ENCODE measurements at regions not wholly inside any gene's neighbourhood (a gene's known extent, or its start where the extent isn't known, plus 50 kb on each side); places are given as distances from the start of the nearest gene placed in this dataset.
"Not testable (repeated sequence)": the region's sequence is repeated elsewhere in the genome, so short reads cannot be mapped to it uniquely, and the experiment has no call there.

DNA sequence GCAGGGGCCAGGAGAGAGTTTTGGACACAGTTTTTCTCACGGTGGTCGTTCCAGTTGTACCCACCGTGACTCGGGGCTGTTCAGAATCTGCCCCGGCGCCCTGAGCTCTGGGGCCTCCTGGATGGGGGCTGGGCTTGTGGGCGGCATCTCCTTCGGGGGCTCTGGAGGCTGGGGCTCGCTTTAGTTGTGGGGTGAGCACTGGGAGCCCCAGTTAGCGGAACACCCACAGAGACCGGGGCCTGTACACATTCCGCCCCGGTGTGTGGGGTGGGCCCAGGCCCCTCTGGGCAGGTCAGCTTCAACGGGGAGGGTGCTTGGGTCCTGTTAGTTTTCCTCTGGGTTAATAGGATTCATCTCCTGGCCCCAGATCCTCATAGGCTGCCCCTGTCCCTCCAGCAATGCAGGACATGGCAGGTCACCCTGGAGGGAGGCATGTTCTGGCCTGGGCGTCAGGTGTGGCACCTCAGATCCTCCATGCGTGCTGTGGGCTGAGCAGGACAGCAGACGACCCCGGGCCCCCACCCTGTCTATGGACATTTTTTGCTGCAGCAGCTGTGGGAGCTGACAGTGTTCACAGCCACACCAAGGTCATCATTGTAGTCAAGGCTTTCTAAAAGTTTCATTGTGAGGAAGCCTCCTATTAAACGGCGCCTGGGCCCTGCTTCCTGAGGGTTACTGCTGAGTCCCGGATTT is 393.2 kb downstream of the TMEM121 start:
- no peak for DNase-seq (ENCODE audit: low spot score)
- ATAC-seq, result no peak

DNA sequence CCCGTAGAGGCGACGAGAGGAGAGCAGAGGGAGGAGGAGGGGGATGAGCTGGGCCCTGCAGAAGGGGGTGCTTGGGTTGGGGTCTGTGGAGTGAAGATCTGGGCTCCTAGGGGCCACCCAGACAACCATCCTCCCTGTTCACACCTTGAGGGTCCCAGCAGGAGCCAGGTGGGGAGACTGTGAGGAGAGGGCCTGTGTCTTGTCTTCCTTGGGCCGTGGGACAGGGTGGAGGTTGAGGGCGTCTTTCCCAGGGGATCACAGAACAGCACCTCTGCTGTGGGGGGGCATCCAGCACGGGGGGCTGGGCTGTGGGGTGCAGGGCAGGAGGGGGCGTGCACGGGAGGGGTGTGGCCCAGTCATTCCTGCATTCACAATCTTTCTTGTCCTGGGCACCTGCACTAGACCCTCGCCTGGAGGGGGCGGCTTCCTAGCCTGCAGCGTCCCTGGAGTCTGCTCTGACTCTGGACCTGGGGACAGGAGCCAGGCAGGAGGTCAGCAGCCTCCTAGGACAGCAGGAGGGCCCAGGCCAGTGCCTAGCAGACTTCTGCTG is 393.8 kb downstream of the TMEM121 start:
- DNase-seq (ENCODE audit: low spot score); ATAC-seq: not testable (repeated sequence)

DNA sequence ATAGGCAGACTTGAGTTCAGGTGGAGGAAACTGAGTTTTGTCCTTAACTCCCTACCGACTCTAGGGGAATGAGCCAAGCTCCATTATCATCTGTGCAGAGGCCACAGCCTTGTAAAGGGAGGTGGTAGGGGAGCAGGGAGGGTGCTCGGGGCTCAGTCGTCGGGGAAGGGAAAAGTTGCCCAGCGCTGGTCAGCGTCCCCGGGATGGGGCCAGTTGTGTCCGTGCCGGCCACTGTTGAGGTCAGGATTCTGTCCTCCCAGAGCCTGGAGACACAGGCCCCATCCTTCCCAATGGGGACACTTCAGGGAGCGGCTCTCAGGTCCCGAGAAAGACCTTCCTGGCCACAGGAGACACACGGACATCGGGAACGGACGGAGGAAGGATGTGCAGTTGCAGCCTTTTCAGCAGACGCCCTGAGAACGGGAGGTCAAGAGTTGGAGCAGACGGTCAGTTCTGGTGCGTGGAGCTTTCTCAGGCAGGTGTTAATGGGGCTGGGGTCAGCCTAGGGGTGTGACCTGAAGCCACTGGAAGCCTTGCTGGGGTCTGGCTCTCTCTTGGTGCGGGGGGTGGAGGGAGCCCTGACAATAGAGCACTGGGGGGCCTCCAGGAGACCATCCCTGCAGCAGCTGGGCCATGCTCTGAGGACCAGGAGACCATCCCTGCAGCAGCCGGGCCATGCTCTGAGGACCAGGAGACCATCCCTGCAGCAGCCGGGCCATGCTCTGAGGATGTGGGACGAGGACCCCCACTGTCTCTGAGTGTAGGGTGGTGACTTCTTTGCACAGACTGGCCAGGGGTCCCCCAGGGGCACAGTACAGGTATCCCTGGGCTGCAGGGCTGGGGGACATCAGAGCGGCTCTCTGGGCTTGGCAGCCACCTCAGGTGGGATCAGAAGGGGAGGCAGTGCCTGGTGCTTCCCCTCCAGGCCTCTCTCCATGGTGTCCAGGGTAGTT is 394.7 kb downstream of the TMEM121 start:
- not testable (repeated sequence) for DNase-seq (ENCODE audit: low spot score); ATAC-seq

DNA sequence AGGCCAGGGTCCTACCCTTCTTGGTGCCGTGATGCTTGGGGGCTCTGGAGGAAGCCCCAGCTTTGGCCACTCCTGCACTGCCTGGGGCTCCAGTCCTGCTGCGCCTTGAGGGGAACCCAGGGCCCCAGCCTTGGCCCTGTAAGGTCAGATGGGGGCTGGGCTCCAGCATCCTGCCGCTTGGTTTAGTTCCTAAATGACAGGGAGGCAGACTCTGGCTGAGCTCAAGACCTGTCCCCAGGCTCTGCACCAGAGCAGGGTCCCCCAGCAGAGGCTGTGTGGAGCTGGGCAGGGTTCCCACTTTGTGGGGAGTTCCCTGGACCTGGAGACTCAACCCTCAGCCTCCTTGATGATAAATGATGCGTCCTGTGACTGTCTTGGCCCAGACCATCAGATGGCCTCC is 395.4 kb downstream of the TMEM121 start:
- not testable (repeated sequence) for DNase-seq (ENCODE audit: low spot score); ATAC-seq

DNA sequence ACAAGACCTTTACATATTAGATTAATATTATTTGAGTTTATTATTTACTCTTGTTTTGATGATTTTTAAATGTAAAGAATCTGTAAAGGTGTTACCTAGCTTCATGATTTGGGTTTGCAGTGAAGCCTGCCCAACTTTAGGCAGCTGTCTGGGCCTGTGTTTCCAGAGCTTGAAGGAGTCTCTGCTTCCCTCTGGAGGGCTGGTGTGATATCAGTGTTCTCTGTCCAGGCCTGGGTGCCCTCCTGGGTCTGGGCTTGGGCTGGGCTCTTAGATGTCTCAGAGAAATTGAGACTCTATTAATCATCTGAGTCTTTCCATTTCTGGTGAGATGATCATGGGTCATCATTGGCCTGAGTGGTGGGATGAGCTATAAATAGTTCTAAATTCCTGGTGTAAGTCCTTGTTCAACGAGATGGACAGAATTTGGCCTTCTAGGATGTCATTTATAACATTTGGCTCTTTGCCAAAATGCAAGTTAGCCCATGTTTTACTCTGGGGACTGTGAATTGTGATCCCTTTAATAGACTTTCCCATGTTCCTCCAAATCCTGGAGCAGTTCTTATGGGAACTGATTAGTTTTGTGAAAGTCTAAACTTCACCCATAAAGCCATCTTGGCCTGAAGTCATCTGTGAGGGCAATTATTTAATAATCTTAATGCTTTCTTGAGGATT is 397.3 kb downstream of the TMEM121 start:
- DNase-seq (ENCODE audit: low spot score), result not testable (repeated sequence)
- ATAC-seq, result peak; percentile 17

DNA sequence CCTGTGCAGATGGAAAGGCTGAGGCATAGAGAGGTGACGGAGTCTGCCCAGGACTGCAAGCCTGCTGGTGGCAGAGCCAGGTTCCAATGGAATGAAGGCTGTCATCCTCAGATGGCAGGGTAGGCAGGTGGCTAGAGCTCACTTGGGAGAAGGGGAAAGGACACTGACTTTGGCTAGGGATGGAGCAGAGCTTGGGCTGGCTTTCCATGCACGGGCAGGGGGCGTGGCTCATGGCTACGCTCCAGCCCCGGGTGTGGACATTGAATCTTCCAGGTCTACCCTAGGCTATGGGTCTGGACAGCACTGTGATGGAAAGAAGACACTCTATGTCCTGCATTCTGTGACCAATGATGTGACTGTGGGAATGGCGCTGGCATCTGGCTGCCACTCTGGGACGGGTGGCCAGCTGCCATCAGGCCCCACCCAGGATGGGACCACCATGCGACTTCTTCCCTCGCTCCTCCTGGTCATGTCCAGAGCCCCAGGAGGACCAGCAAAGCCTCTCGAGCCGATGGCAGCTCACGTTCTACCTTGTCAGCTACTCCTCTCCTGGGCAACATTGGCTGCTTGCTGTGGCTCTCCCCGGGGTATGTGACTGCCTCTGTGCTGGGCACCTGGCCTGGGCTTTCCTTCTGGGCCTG is 398.7 kb downstream of the TMEM121 start:
- DNase-seq (ENCODE audit: low spot score) (no peak), ATAC-seq (no peak)

DNA sequence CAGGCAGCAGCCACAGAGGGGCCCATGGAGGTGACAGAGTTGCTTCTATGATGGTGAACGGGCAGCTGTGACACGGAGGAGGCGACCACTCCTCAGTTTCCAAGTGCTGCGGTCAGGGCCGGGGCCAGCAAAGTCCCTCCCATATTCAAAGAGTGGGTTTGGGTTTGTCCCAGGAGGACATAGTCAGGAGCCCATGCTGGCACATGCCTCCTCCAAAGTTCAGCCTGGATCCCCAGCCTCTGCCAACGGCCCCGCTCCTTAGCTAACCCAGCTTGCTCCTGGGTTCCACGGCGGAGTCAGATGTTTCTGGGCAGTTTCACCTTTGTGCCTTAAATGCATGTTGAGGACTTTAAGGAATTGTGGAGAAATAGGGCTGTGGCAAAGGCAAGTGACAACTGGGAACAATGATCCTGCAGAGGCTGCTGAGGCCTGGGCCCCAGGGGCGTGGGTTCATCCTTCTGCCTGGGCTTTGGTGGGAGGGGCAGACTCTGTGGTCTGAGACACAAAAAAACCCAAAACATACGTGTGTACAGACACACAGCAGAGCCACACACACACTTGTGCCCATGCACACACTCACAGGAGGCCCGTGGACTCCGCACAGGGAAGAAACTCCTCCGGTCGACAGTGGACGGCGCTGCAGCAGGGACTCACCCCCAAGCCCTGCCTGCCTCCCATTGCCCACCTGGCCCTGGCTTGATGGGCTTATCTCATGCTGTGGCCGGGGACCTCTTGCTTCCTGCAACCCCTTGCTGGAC is 399.4 kb downstream of the TMEM121 start:
- DNase-seq (ENCODE audit: low spot score) (no peak), ATAC-seq (no peak)

DNA sequence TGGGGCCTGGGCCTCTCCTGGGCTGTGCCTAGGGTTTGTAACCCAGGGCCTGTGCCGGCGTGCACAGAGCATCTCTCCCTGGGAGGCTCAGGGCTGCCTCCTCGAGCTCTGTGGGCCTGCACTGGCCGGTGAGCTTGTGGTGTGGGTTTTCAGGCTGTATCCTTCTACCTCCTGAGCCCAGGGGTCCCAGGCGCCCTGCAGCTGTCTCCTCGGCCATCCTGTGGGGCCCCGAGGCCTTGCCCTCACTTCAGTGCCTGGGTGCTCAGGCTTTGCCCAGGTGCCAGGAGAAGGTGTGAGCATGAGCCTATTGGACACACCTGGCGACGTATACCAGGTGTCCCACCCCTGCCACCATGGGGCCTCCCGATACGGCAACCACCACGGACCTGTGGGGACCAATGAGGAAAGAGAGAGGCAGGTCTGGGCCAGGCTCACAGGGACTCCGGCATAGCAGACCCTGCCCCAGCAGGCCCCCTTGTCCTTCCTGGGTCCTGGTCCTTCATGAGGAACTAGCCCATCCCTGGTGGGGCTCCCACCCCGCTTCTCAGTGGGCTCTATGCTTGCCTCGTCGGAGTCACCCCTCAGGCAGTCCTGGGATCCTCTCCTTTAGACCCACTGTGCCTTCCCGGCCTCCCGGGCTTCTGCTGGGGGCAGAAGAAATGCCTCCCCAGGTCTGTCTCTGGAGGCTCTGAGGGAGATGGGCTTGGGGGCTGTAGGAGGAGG is 400.2 kb downstream of the TMEM121 start:
- DNase-seq (ENCODE audit: low spot score), result no peak
- no peak for ATAC-seq

DNA sequence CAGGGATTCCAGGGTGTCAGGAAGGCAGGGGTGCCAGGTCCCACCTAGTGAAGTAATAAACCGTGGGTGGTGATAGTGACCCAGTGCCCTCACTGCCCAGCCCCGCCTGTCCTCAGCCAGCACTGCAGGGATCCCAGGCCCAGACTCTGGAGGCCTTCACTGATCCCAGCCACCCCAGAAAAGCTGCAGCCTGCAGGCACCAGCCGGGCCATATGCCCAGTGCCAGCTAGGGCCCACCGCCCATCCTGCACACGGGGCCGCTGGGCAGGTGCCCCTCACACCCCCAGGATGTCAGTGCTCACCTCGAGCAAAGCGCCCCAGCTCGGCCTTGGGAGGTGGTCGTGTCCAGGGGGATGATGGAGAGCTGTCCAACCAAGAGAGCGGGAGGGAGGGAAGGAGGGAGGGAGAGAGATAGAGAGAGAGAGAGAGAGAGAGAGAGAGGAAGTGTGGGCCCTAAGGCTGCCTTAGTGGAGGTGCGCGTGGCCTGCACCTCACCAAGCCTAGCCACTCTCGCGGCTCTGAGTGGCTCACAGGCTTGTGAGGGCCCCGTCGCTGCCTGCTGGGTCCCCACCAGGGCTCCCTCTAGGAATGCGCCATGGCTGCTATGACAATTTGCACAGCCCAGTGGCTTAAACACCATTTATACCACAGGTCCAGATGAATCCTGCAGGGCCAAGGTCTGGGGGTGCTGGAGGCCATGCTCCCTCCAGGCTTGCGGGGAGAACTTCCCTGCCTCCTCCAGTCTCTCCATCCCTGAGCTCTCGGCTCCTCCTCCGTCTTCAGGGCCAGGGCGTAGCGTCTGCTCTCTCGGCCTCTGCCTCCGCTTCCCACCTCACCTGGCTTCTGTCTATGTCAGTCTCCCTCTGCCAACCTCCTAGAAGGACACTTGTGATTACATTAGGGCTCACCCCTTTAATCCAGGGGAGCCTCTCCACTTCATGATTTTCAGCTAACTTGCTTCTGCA is 401.0 kb downstream of the TMEM121 start:
- no peak for ATAC-seq
- no peak for DNase-seq (ENCODE audit: low spot score)

DNA sequence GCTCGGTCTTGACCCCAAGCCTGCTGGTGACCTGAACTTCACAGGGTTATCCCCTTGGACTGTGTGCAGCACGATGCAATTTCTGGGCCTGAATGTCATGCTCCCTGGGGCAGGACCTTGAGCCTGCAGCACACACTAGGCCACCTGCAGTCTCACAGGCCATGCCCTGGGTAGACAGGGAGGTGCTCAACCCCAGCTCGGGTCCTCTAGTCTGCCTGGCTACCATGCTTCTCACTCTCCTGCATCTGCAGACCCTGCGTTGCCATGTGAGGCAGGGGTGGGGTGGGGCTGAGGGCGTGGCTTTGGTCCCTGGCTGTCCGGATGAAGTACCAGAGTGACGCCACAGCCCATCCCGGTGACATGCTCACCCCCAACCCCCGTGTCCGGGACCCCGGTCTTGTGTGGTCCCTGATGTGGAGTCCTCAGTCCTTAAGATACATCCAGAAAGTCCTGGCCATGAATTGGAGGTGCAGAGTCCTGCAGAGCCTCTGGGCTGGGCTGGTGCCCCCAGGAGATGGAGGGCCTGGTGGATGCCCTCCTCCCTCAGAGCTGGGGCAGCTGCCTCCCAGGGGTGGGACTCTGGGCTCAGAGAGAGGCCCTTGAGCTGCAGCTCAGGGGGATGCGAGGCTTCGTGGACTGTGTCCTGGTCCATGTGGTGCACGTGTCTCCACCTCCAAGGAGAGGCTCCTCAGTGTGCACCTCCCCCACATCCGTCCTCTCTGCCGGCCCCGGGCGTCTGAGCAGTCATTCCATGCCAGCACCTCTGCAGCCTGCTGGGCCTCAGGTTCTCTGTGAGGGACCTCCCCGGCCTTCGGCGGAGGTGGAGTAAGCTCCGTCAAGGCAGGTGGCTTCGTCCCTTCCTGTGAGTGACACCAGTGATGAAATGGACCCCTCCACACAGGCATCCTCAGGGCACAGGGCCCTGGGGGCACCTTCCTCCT is 402.1 kb downstream of the TMEM121 start:
- ATAC-seq; DNase-seq (ENCODE audit: low spot score): not testable (repeated sequence)

DNA sequence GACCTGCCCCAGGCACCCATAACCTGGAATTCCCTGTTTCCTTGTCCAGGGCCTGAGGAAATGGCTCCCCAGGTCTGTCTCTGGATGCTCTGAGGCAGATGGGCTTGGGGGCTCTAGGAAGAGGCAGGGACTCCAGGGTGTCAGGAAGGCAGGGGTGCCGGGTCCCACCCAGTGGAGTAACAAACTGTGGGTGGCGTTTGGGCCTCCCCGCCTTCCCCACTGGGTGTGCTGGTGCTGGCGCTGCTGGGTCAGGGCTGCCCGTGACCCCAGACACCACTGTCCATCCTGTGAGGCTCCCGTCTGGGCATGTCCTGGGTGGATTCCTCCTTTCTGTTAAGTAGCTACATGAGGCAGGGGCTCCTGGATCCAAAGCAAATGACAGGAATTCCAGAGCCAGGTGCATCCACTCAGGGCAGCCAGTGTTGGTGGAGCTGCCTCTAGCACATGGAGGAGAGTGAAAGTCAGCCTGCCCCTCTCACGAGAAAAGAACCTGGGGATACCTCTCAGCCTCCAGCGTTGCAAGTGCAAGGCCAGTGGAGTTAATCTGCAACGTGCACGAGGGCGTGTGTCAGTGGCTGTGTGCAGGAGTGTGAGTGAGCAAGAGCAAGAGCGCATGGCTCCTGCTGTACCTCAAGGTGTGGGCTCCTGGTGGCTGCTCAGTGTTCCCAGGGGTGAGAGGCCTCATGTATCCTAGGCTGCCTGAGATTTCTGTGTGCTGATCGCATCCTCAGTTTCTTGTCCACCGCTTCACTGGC is 403.1 kb downstream of the TMEM121 start:
- no peak for ATAC-seq

DNA sequence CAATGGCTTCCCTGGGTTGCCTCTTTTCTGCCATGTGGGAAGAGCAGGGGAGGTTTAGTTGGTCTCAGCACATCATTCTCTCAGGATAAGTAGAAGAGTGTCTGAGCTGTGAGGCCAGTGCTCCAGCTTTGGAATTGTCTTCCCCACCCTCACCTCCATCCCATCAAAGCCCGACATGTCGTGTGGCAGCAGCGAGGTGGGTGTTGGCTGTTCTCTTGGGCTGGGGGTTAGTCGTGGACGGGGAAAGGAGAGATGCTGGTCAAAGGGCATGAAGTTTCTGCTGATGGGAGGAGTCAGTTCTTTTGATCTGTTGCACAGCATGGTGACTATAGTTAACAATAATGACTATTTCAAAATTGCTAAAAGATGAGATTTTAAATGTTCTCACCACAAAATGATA is 404.2 kb downstream of the TMEM121 start:
- peak; percentile 8 for DNase-seq (ENCODE audit: low spot score)
- no peak for ATAC-seq

More for the DNA sequence above, 403.1 kb downstream of the TMEM121 start:
- DNase-seq (ENCODE audit: low spot score), result no peak

DNA sequence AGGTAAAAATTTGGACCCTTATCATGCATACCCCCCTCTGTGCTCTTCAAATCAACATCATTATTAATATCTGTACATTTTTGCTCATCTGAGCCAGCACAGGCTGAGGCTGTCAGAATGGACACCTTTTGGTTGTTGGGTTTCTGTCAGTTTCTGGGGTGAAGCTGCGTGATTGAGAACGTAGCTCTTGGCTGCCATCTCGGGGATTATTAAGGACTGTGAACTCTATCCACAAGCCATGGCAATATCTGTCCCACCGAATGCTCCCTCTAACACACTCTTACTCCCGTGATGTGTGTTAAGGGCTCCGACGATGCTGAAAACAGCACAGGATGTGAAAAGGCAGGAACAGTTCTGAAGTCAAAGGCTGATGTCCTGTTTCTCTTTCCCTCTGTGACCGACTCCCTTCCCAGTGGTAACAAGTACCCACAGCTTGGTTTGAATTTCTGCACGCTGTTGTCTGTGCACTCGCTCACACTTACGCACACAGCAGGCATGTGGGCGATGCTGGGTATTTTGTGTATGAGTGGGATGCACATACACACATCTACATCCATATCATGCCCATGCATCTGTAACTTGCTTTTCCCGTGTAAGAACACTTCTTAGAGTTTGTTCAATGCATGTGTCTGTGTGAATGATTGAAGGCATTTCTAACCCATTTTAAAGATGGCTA is 405.6 kb downstream of the TMEM121 start:
- DNase-seq (ENCODE audit: low spot score) (peak; percentile 30), ATAC-seq (no peak)

DNA sequence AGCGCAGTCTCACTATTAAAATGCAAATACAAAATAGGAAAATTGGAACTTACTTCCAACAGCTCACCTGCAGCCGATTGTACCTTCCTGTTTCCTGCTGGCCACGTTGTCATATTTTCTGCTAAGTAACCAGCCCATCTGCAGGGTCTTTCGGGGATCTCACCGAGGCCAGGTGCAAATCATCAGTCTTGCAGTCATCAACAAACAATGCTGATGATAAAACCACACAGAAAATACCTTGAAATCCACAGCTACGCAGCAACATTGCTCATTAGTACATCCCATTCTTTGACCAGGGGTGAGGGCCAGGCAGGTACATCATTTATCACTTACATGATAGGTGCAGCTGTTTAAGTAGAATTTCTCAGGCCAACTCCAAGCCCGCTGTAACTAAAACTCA is 406.9 kb downstream of the TMEM121 start:
- ATAC-seq (no peak), DNase-seq (ENCODE audit: low spot score) (no peak)

DNA sequence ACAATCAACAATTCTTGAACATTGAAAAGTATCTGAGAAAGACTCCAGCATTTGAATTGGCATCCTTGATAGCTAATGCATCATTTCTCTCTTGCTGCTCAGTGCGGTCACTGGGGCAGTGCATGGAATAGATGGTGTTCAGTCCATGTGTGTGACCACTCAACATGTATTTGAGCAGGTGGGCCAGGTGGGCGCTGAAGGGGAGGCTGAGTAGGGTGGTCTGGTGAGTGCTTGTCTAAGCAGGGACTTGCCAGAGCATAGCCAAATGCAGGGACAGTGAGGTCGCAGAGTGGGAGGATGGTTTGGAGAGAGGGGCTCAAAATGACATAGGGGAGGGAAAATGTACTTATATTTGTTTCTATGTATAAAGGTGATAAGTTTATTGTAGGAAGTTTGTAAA is 409.0 kb downstream of the TMEM121 start:
- DNase-seq (ENCODE audit: low spot score) (no peak), ATAC-seq (no peak)

All from left lobe of liver (tissue), 2 donors.